Kidney epithelial cell (primary cell): ENCODE measurements at regions not wholly inside any gene's neighbourhood (a gene's known extent, or its start where the extent isn't known, plus 50 kb on each side); places are given as distances from the start of the nearest gene placed in this dataset.
"Not testable (repeated sequence)": the region's sequence is repeated elsewhere in the genome, so short reads cannot be mapped to it uniquely, and the experiment has no call there.

Source experiments
- DNase-seq: peaks from one replicate; pipeline ENCODE4 v3.0.0-alpha.2; 2010; ENCODE audit warnings: low read depth
- H3K27me3 ChIP-seq: 2 replicates; pipeline ENCODE4 v1.6.0; 2011; ENCODE audit warnings: low read length; ENCODE audit not compliant: control insufficient read depth, insufficient read depth
- H3K36me3 ChIP-seq: 2 replicates; pipeline ENCODE4 v1.5.1; 2011; ENCODE audit warnings: low read length; ENCODE audit not compliant: control insufficient read depth, insufficient read depth
- H3K4me3 ChIP-seq: 2 replicates; pipeline ENCODE4 v1.5.1; 2011; ENCODE audit warnings: low read depth, mild to moderate bottlenecking, control low read depth, low read length
- TF ChIP-seq, protein P1 (sequence below): IDR thresholded peaks from 2 replicates; pipeline ENCODE4 v1.5.1; 2011; ENCODE audit warnings: mild to moderate bottlenecking, moderate library complexity, low read length, control low read depth, inconsistent platforms; ENCODE audit not compliant: insufficient read depth, poor library complexity, severe bottlenecking

- Histone ChIP-seq H3K4me3 (no peak overlapping the region), H3K27me3 (no peaks in the 10 kb centered on the region), H3K36me3 (no peaks in the 10 kb centered on the region)
- TF ChIP-seq, protein P1, sequence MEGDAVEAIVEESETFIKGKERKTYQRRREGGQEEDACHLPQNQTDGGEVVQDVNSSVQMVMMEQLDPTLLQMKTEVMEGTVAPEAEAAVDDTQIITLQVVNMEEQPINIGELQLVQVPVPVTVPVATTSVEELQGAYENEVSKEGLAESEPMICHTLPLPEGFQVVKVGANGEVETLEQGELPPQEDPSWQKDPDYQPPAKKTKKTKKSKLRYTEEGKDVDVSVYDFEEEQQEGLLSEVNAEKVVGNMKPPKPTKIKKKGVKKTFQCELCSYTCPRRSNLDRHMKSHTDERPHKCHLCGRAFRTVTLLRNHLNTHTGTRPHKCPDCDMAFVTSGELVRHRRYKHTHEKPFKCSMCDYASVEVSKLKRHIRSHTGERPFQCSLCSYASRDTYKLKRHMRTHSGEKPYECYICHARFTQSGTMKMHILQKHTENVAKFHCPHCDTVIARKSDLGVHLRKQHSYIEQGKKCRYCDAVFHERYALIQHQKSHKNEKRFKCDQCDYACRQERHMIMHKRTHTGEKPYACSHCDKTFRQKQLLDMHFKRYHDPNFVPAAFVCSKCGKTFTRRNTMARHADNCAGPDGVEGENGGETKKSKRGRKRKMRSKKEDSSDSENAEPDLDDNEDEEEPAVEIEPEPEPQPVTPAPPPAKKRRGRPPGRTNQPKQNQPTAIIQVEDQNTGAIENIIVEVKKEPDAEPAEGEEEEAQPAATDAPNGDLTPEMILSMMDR: no peak
- DNase-seq: no peak
Observed at GRCh38 chr16:58853854-58854791, 120.0 kb upstream of the GOT2 start.

DNA sequence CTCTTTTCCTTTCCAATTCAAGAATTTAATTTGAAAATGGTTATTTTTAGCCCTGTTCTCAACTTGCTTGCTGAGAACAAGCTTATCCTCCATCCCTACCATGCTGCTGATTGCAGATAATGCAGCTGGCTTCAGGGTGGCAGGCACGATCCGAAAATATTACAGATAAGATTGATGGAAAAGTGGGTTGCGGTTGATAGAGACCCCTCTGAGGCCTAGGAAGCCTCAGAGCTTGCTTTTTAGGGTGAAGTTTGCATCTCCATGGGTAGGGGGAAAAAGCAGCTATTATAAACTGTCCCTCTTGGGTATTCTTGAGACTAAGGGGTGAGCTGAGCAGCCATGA is 116.5 kb upstream of the GOT2 start:
- no peaks in the 10 kb centered on the region for H3K27me3 ChIP-seq
- no peak overlapping the region for H3K4me3 ChIP-seq
- TF ChIP-seq, protein P1: no peak
- H3K36me3 ChIP-seq: no peaks in the 10 kb centered on the region
- no peak for DNase-seq

- DNase-seq: no peak
- Histone ChIP-seq H3K36me3 (no peaks in the 10 kb centered on the region), H3K4me3 (no peak overlapping the region), H3K27me3 (no peaks in the 10 kb centered on the region)
- TF ChIP-seq, protein P1: no peak
Observed at GRCh38 chr16:58850019-58850677, 116.0 kb upstream of the GOT2 start.

DNA sequence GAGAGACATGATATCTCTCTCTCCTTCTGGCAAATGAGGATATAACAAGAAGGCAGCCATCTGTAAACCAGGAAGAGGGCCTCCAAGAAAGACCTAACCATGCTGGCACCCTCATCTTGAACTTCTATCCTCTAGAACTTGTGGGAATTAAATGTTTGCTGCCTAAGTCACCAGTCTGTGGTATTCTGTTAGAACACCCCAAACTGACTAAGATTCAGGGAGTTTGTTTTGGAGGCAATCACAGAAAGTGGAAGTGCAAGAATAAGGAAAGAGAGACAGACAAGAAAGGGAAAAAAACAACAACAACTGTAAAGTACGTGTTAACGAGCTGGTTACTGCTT is 114.5 kb upstream of the GOT2 start:
- H3K27me3 ChIP-seq: no peaks in the 10 kb centered on the region
- TF ChIP-seq, protein P1: no peak
- no peak for DNase-seq
- no peaks in the 10 kb centered on the region for H3K36me3 ChIP-seq
- H3K4me3 ChIP-seq: no peak overlapping the region

DNA sequence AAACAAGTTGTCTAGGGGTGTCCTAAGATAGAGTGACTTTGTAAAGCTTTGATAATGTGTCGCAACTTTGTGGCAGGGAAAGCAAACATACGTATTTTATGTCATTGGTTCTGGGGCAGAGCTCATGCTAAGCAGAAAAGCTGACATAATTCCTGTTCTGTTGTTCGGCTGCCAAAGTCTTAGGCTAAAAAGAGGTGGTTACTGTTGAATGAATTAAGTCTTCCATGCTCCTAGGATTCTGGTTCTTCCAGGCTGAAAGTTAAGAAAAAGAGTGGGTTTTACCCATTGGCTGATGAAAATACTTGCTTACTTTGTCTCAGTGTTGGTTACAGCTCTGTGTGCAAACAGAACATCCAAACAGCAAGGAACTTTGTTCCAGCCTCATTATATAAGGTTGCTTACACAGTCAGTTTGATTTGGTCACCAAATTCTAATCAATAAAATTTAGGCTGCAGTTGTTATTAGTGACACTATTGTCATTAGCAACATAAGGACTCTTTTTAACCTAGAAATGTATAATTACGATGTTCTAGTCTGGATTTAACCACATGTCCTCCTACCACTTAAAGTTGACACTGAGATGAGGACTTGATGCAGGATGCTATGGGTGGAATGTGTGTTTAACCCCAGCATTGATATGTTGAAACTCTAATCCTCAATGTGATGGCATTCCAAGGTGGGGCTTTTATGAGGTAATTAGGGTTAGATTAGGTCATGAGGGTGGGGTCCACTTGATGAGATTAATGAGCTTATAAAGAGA is 114.0 kb upstream of the GOT2 start:
- Histone ChIP-seq H3K27me3 (no peaks in the 10 kb centered on the region), H3K4me3 (no peak overlapping the region), H3K36me3 (no peaks in the 10 kb centered on the region)
- TF ChIP-seq, protein P1: no peak
- no peak for DNase-seq

DNA sequence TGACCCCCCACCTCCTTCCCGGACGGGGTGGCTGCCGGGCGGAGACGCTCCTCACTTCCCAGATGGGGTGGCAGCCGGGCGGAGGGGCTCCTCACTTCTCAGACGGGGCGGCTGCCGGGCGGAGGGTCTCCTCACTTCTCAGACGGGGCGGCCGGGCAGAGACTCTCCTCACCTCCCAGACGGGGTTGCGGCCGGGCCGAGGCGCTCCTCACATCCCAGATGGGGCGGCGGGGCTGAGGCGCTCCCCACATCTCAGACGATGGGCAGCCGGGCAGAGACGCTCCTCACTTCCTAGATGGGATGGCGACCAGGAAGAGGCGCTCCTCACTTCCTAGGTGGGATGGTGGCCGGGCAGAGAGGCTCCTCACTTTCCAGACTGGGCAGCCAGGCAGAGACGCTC is 112.1 kb upstream of the GOT2 start:
- not testable (repeated sequence) for H3K36me3 ChIP-seq, DNase-seq, H3K27me3 ChIP-seq, H3K4me3 ChIP-seq
